Activated CD8-positive, alpha-beta memory T cell treated with anti-CD3 and anti-CD28 coated beads for 36 hours (primary cell): ENCODE measurements at regions not wholly inside any gene's neighbourhood (a gene's known extent, or its start where the extent isn't known, plus 50 kb on each side); places are given as distances from the start of the nearest gene placed in this dataset.
"Not testable (repeated sequence)": the region's sequence is repeated elsewhere in the genome, so short reads cannot be mapped to it uniquely, and the experiment has no call there.

Experiments used
- CTCF ChIA-PET: fragments of 350-600 bp; sonication (Branson Sonifier 250); formaldehyde crosslinking; loops from one replicate; lab custom pipeline; 2021; ENCODE audit warnings: antibody characterized with exemption; lab: Charles Lee
- POLR2A ChIA-PET: fragments of 350-600 bp; sonication (Branson Sonifier 250); formaldehyde crosslinking; loops from one replicate; lab custom pipeline; 2021; ENCODE audit warnings: antibody characterized with exemption; lab: Charles Lee

DNA sequence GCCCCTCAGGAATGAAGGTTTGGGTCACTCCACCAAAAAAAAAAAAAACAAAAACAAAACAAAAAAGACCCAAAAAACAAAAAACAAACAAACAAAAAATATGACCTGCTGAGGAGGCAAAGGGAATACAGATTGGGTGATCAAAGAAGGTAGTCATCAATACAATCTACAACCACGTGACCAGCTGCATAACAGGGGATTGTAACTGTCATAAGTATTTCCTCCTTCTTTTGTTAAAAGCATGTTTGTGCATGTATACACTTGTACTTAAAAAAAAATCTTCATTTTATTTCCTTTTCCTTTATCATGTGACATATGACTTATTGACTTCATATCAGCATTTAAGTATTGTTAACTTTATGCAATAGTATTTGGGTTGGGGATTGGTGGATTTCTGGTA, 165.1 kb upstream of the IRS2 start:
- CTCF ChIA-PET = no interaction called here

GRCh38 chr13:109949397-109949796, 163.0 kb upstream of the IRS2 start:
- ChIA-PET POLR2A (no interaction called here), CTCF (no interaction called here)

More for the DNA sequence above, 165.1 kb upstream of the IRS2 start:
- POLR2A ChIA-PET = no interaction called here

GRCh38 chr13:109947006-109947405, 160.6 kb upstream of the IRS2 start:
- ChIA-PET CTCF (no interaction called here), POLR2A (no interaction called here)

- ChIA-PET POLR2A (no interaction called here), CTCF (no interaction called here)
Observed at GRCh38 chr13:109945206-109945960, 159.0 kb upstream of the IRS2 start.

DNA sequence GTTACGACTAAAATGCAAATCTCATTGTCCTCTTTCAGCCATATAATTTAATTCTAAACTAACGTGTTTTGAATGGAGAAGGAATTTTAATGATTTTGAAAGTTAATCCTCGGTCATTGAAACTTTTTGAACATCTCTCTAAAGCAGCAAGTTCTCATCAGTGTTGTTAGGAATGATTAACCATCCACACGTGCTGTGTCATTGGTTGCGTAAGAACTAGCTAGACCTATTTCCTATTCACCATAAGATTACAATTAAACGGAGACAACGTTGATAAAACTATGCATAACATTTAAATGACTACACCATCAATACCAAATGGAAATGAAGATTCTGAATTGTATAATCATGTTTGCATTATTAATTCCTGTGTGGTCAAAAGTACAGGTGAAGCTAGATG, 155.6 kb upstream of the IRS2 start:
- CTCF ChIA-PET = no interaction called here
- POLR2A ChIA-PET = no interaction called here

DNA sequence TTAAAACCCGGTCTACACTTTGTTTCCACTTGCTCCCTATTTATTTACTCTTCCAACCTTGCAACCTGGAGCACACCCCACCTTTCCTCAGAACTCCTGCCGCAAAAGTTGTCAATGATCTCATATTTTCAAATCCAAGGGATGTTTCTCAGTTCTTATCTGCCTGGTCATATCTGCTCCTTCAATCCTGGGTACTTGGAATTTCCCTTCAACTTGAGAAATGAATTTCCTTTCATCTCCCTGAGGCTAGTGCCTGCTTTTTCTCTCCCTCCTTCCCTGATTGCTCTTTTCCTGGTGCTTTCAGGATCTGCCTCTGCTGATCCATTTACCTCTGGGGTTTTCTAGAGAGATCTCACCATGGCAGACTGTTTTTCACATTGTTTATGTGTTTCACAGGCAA, 154.8 kb upstream of the IRS2 start:
- POLR2A ChIA-PET = no interaction called here
- CTCF ChIA-PET = no interaction called here

DNA sequence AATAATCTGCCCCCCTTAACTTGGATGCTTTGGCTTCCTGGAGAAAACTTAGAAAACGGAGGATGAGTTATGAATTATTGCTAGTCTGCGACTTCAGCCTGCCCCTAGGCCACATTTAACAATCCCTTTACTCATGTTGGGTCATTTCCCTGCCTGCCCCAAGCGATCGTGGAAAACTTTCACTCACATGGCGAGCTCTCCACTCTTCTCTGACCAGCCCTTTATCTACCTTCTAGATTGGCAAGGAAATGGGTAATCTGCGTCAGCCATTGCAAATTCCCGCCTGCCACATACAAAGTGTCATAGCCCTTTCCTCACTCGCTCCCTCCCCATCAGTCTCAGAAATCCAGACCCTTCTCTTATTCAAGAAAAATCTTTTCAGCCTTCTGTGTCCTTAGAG, 154.3 kb upstream of the IRS2 start:
- ChIA-PET POLR2A (no interaction called here), CTCF (no interaction called here)

- ChIA-PET POLR2A (no interaction called here), CTCF (no interaction called here)
Observed at GRCh38 chr13:109939838-109940237, 153.5 kb upstream of the IRS2 start.

- POLR2A ChIA-PET = no interaction called here
- CTCF ChIA-PET = no interaction called here
Observed at GRCh38 chr13:109939180-109939579, 152.8 kb upstream of the IRS2 start.

GRCh38 chr13:109938255-109938936, 152.0 kb upstream of the IRS2 start:
- ChIA-PET CTCF (no interaction called here), POLR2A (no interaction called here)

DNA sequence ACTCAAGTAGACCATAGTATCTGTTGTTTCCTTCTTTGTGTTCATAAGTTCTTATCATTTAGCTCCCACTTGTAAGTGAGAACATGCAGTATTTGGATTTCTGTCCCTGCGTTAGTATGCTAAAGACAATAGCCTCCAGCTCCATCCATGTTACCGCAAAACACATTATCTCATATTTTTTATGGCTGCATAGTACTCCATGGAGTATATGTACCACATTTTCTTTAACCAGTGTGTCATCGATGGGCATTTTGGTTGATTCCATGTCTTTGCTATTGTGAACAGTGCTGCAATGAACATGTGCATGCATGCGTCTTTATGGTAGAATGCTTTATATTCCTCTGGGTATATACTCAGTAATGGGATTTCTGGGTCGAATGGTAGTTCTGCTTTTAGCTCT, 148.1 kb upstream of the IRS2 start:
- CTCF ChIA-PET, POLR2A ChIA-PET: not testable (repeated sequence)

GRCh38 chr13:109933476-109933875, 147.1 kb upstream of the IRS2 start:
- ChIA-PET CTCF (no interaction called here), POLR2A (no interaction called here)

DNA sequence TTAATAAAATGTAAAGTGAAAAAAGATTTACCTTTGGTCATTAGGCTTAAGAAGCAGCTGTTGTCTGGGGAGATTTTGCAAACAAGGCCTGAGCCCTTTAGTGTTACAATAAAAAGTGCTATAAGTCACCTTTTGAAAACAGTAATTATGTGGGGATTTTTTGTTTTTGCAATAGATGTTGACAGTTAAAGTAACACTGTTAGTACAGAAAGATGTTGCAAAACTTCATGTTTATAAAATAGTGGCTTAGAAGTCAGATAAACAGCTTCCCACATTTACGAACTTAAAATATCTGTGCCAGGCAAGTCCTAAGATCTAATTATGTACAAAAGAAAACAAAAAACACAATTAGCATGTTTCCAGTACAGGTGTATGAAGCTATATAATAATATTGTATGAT, 138.0 kb upstream of the IRS2 start:
- CTCF ChIA-PET = no interaction called here
- POLR2A ChIA-PET = no interaction called here

DNA sequence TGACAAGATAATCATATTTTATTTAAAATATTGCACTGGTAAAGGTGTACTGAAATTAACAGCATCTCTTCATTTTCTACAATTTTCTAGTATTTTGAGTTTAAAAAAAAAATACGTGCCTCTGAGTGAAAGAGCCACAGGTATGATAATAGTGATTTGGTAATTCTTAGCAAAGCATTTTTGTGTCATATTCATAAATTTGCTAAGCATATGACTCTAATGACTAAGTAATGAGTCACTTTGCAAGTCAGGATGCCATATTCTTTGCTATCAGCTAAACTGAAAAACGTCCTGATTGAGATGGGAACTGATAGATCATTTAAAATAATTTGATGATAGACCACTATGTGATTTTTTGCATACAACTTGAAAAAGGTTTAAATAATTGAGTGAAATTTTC, 136.1 kb upstream of the IRS2 start:
- POLR2A ChIA-PET = no interaction called here
- CTCF ChIA-PET = no interaction called here

GRCh38 chr13:109919715-109920375, 133.5 kb upstream of the IRS2 start:
- ChIA-PET CTCF (no interaction called here), POLR2A (no interaction called here)

DNA sequence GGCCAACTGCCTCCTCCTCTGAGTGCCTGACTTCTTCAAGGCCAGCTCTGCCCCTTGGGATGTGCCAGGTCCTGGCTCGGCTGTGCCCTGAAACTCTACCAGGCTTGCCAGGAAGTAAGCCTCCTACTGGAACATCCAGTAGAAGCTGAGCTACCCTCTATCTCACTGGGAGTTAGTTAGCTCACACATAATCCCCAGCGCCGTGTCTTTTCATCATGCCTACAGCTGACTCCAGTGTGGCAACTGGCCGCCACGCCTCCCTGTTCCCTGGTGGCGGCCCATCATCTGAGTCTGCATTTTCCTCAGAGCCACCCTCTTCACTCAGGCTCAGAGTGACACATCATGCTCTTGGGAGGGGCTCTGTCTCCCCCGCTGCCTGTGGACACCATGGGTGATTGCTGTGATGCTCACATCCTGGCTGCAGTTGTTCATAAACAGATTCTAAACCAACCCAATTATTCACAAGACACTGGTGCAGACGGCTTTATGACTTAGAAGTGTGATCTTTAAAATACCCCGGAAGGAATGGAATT, 131.9 kb upstream of the IRS2 start:
- CTCF ChIA-PET = no interaction called here

GRCh38 chr13:109917422-109917821, 131.0 kb upstream of the IRS2 start:
- POLR2A ChIA-PET = no interaction called here
- CTCF ChIA-PET = no interaction called here

More for the DNA sequence above, 131.9 kb upstream of the IRS2 start:
- POLR2A ChIA-PET = no interaction called here

- ChIA-PET POLR2A (no interaction called here), CTCF (no interaction called here)
Observed at GRCh38 chr13:109913936-109914510, 127.6 kb upstream of the IRS2 start.

DNA sequence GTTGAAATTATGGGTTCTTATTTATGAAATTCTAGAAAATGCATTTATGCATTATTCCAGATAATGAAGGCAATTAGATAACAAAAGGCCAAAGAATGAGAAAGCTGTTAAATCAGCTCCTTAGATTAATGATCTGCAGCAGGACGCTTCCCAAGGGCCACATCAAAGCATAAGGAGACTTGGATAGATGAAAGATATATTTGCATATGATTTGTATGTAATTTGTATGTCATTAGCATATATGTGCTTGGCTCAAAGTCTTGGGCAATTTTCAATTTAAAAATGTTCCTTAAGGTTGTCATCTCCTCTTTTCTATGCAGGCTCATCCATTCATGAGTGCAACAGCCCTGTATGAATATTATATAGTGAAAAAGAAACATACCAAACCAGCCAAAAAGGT, 126.8 kb upstream of the IRS2 start:
- ChIA-PET CTCF (no interaction called here), POLR2A (no interaction called here)

DNA sequence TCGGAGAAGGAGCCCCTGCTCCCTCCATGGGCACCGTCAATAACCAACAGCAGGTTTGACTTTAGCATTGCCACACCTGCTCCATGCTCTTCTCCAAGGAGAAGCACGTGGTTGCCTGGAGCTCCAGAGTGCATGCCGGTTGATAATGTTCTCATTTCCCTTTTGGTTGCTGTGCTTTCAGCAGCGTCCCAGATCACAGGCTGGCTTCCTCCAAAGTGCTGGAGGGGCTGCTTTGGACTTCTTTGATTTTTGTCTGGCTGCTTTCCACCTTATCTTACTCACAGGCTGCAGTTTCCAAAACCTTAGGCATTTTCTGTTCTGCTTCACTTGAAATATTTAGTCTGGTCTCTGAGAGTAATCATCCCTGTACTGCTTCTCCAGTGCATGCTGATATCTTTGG, 123.8 kb upstream of the IRS2 start:
- CTCF ChIA-PET = no interaction called here

More for the DNA sequence above, 123.8 kb upstream of the IRS2 start:
- POLR2A ChIA-PET = no interaction called here
